H4 (cell line): ENCODE measurements at regions not wholly inside any gene's neighbourhood (a gene's known extent, or its start where the extent isn't known, plus 50 kb on each side); places are given as distances from the start of the nearest gene placed in this dataset.

Experiments
- DNase-seq: peaks from one replicate; pipeline ENCODE4 v3.0.0-alpha.2; 2015; ENCODE audit warnings: low spot score

- DNase-seq: no peak
These were observed 98.4 kb downstream of the EFNB1 start for GRCh38 chrX:68927178-68927577.

GRCh38 chrX:68923147-68923546, 94.3 kb downstream of the EFNB1 start:
- no peak for DNase-seq

- no peak for DNase-seq
These were observed 93.2 kb downstream of the EFNB1 start for GRCh38 chrX:68922013-68922412.

GRCh38 chrX:68920561-68920960, 91.7 kb downstream of the EFNB1 start:
- DNase-seq: no peak

GRCh38 chrX:68919707-68920106, 90.9 kb downstream of the EFNB1 start:
- DNase-seq: no peak

GRCh38 chrX:68918202-68918601, 89.4 kb downstream of the EFNB1 start:
- no peak for DNase-seq

GRCh38 chrX:68917799-68918198, 89.0 kb downstream of the EFNB1 start:
- DNase-seq: no peak

GRCh38 chrX:68916891-68917290, 88.1 kb downstream of the EFNB1 start:
- DNase-seq: no peak

- no peak for DNase-seq
These were observed 87.0 kb downstream of the EFNB1 start for GRCh38 chrX:68915778-68916177.

- DNase-seq: no peak
These were observed 85.7 kb downstream of the EFNB1 start for GRCh38 chrX:68914479-68914946.

- no peak for DNase-seq
These were observed 84.4 kb downstream of the EFNB1 start for GRCh38 chrX:68913249-68913547.

GRCh38 chrX:68912113-68912512, 83.3 kb downstream of the EFNB1 start:
- DNase-seq: no peak

GRCh38 chrX:68910731-68911428, 82.1 kb downstream of the EFNB1 start:
- DNase-seq: no peak

GRCh38 chrX:68909945-68910344, 81.1 kb downstream of the EFNB1 start:
- no peak for DNase-seq

- DNase-seq: no peak
These were observed 79.2 kb downstream of the EFNB1 start for GRCh38 chrX:68908071-68908470.

- no peak for DNase-seq
These were observed 74.1 kb downstream of the EFNB1 start for GRCh38 chrX:68902706-68903504.

GRCh38 chrX:68901519-68901918, 72.7 kb downstream of the EFNB1 start:
- no peak for DNase-seq

- no peak for DNase-seq
These were observed 69.8 kb downstream of the EFNB1 start for GRCh38 chrX:68898598-68898997.

GRCh38 chrX:68897118-68897945, 68.5 kb downstream of the EFNB1 start:
- no peak for DNase-seq

- DNase-seq: no peak
These were observed 67.8 kb downstream of the EFNB1 start for GRCh38 chrX:68896581-68896980.

GRCh38 chrX:68895778-68896177, 67.0 kb downstream of the EFNB1 start:
- no peak for DNase-seq

GRCh38 chrX:68895341-68895755, 66.5 kb downstream of the EFNB1 start:
- peak; percentile 42 for DNase-seq
